ENCODE measurements at regions not wholly inside any gene's neighbourhood (a gene's known extent, or its start where the extent isn't known, plus 50 kb on each side); places are given as distances from the start of the nearest gene placed in this dataset.

- DNase-seq, result peak; percentile 90
Observed at GRCh38 chr20:60097285-60097684, 139.1 kb downstream of the CDH26 start.

- no peak for DNase-seq
Observed at GRCh38 chr20:60100780-60101179, 142.6 kb downstream of the CDH26 start.

- no peak for DNase-seq
Observed at GRCh38 chr20:60101201-60101890, 143.1 kb downstream of the CDH26 start.

- DNase-seq, result no peak
Observed at GRCh38 chr20:60101891-60102281, 143.7 kb downstream of the CDH26 start.

GRCh38 chr20:60102665-60103210 lies 144.5 kb downstream of the CDH26 start:
- no peak for DNase-seq

- peak; percentile 68 for DNase-seq
Observed at GRCh38 chr20:60104993-60105803, 147.0 kb downstream of the CDH26 start.

- DNase-seq, result peak; percentile 77
Observed at GRCh38 chr20:60106186-60106585, 148.0 kb downstream of the CDH26 start.

GRCh38 chr20:60107621-60108390 lies 149.6 kb downstream of the CDH26 start:
- DNase-seq, result peak; percentile 53

- no peak for DNase-seq
Observed at GRCh38 chr20:60108397-60108796, 150.2 kb downstream of the CDH26 start.

- peak; percentile 85 for DNase-seq
Observed at GRCh38 chr20:60113024-60113724, 155.0 kb downstream of the CDH26 start.

- DNase-seq, result peak; percentile 46
Observed at GRCh38 chr20:60113771-60114170, 155.5 kb downstream of the CDH26 start.

GRCh38 chr20:60115451-60115850 lies 157.2 kb downstream of the CDH26 start:
- no peak for DNase-seq

GRCh38 chr20:60116128-60116909 lies 158.1 kb downstream of the CDH26 start:
- peak; percentile 51 for DNase-seq

- DNase-seq, result peak; percentile 95
Observed at GRCh38 chr20:60117065-60117464, 158.8 kb downstream of the CDH26 start.

GRCh38 chr20:60121903-60122302 lies 163.7 kb downstream of the CDH26 start:
- no peak for DNase-seq

- no peak for DNase-seq
Observed at GRCh38 chr20:60122671-60123070, 164.4 kb downstream of the CDH26 start.

- DNase-seq, result no peak
Observed at GRCh38 chr20:60123096-60123495, 164.9 kb downstream of the CDH26 start.

- DNase-seq, result no peak
Observed at GRCh38 chr20:60123652-60124051, 165.4 kb downstream of the CDH26 start.

- no peak for DNase-seq
Observed at GRCh38 chr20:60124776-60125381, 166.7 kb downstream of the CDH26 start.

- no peak for DNase-seq
Observed at GRCh38 chr20:60125513-60125912, 167.3 kb downstream of the CDH26 start.

- no peak for DNase-seq
Observed at GRCh38 chr20:60126975-60127374, 168.8 kb downstream of the CDH26 start.

Data from MV-4-11 (cell line).